Upper lobe of right lung (tissue), 1 donor: ENCODE measurements at regions not wholly inside any gene's neighbourhood (a gene's known extent, or its start where the extent isn't known, plus 50 kb on each side); places are given as distances from the start of the nearest gene placed in this dataset.

ENCODE experiments used
- ATAC-seq: fragments of 200-7000 bp; cut with Tn5 transposase; one replicate; pipeline ENCODE4 v1.9.1; 2020; ENCODE audit warnings: mild to moderate bottlenecking, moderate library complexity
- DNase-seq: peaks from one replicate; pipeline ENCODE4 v3.0.0-alpha.2; 2020
- H3K27ac ChIP-seq: fragments of 200-600 bp; one replicate; pipeline ENCODE4 v1.8.0; 2022
- H3K27me3 ChIP-seq: fragments of 200-600 bp; one replicate; pipeline ENCODE4 v1.8.0; 2022; ENCODE audit warnings: mild to moderate bottlenecking
- H3K36me3 ChIP-seq: fragments of 200-600 bp; one replicate; pipeline ENCODE4 v1.8.0; 2022
- H3K4me1 ChIP-seq: fragments of 200-600 bp; one replicate; pipeline ENCODE4 v1.8.0; 2022
- H3K4me3 ChIP-seq: fragments of 200-600 bp; one replicate; pipeline ENCODE4 v1.8.0; 2022; ENCODE audit warnings: mild to moderate bottlenecking
- H3K9me3 ChIP-seq: fragments of 200-600 bp; one replicate; pipeline ENCODE4 v1.8.0; 2022
- CTCF ChIP-seq: fragments of 200-600 bp; IDR thresholded peaks from one replicate; pipeline ENCODE4 v1.8.0; 2022; ENCODE audit warnings: antibody characterized with exemption
- intact Hi-C: fragments of 100-400 bp; cut with DNase I; formaldehyde crosslinking; loops from one replicate; pipeline ENCODE4 v1.11.0; 2022
- donor health status: DM: no; HTN: yes; CAD: no; lungs with severe emphysema.

DNA sequence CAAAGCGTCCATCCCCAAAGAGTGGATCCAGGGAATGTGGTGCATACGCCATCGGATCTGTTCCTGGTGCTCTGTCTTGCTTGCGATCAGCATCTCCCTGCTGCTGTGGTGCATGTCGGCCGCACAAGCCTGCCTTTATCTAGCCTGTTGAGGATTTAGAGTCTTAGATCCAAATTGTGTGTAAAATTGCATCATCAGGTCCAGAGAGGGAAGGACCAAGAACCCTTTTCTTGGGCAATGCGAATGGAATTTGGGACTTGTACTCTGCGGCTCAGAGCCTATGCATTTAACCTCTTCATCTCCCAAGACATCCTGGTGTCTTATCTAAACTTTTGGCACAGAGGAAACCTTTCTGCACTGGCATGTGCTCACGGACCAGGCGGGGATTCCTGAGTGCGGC lies 1238.7 kb downstream of the TBC1D22A start:
- H3K36me3 ChIP-seq, result no peaks in the 10 kb centered on the region

GRCh38 chr22:47997612-47998011 lies 1235.2 kb downstream of the TBC1D22A start:
- no peak for ATAC-seq
- no peak for TF ChIP-seq CTCF
- no peaks in the 10 kb centered on the region for H3K4me1 ChIP-seq
- H3K4me3 ChIP-seq, result no peak overlapping the region
- DNase-seq, result no peak
- no peaks in the 10 kb centered on the region for H3K9me3 ChIP-seq
- no peak overlapping the region for H3K27ac ChIP-seq
- intact Hi-C loops, result no loop called here
- no peaks in the 10 kb centered on the region for H3K36me3 ChIP-seq
- H3K27me3 ChIP-seq, result no peaks in the 10 kb centered on the region

More for the DNA sequence above, 1238.7 kb downstream of the TBC1D22A start:
- no peak for ATAC-seq
- no peak for TF ChIP-seq CTCF
- no peak for DNase-seq
- intact Hi-C loops, result no loop called here
- Histone ChIP-seq H3K9me3 (no peaks in the 10 kb centered on the region), H3K4me3 (no peak overlapping the region), H3K27ac (no peak overlapping the region), H3K4me1 (no peaks in the 10 kb centered on the region), H3K27me3 (no peaks in the 10 kb centered on the region)

DNA sequence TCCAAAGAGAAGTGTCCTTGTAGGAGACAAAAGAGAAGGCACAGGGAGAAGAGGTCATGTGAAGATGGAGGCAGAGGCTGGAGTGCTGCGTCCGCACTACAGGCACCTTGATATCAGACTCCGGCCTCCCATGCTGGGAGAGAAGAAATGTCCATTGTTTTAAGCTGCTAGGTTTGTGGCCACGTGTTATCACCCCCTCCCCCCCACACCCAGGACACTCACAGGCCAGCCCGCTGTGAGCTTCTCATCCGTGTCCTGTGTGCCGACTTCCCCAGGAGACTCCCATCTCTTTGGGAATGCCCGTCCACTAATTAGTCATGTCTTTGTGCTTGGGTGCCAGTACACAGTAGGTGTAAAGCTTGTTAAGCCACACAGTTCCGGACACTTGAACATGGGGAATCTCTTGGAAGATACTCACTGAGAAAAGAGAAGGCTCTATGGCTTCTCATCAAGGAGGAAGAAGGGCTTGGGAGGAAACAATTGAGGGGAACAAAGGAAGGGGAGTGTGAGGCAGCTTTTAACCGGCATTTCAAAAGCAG lies 1234.7 kb downstream of the TBC1D22A start:
- H3K9me3 ChIP-seq, result no peaks in the 10 kb centered on the region
- H3K4me1 ChIP-seq, result no peaks in the 10 kb centered on the region
- H3K27ac ChIP-seq, result no peak overlapping the region
- TF ChIP-seq CTCF, result no peak
- no peaks in the 10 kb centered on the region for H3K36me3 ChIP-seq
- no peak for DNase-seq
- ATAC-seq, result no peak
- intact Hi-C loops, result no loop called here
- H3K27me3 ChIP-seq, result peaks cover 4% of the 10 kb centered on the region
- no peak overlapping the region for H3K4me3 ChIP-seq

DNA sequence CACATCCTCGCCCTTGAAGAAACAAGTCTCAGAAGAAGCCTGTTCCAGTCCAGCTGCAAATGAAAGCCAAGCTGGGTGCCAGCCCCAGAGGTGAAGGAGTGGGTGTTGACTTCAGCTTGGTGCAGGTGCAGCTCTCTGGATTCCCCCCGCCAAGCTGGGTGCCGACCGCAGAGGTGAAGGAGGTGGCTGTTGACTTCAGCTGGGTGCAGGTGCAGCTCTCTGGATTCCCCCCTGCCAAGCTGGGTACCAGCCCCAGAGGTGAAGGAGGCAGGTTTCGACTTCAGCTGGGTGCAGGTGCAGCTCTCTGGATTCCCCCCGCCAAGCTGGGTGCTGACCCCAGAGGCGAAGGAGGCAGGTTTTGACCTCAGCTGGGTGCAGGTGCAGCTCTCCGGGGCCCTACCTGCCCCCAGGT lies 1234.0 kb downstream of the TBC1D22A start:
- intact Hi-C loops, result no loop called here
- ATAC-seq (no peak), DNase-seq (no peak)
- peaks cover 4% of the 10 kb centered on the region for H3K27me3 ChIP-seq
- TF ChIP-seq CTCF, result no peak
- no peaks in the 10 kb centered on the region for H3K9me3 ChIP-seq
- H3K4me3 ChIP-seq, result no peak overlapping the region
- no peak overlapping the region for H3K27ac ChIP-seq
- H3K36me3 ChIP-seq, result no peaks in the 10 kb centered on the region
- H3K4me1 ChIP-seq, result no peaks in the 10 kb centered on the region

- Histone ChIP-seq H3K27ac (no peak overlapping the region), H3K9me3 (no peaks in the 10 kb centered on the region), H3K27me3 (peaks cover 4% of the 10 kb centered on the region), H3K4me1 (no peaks in the 10 kb centered on the region), H3K36me3 (no peaks in the 10 kb centered on the region), H3K4me3 (no peak overlapping the region)
- ATAC-seq (peak; percentile 15), DNase-seq (no peak)
- intact Hi-C loops, result no loop called here
- no peak for TF ChIP-seq CTCF
These were observed 1233.3 kb downstream of the TBC1D22A start for GRCh38 chr22:47995718-47996117.

DNA sequence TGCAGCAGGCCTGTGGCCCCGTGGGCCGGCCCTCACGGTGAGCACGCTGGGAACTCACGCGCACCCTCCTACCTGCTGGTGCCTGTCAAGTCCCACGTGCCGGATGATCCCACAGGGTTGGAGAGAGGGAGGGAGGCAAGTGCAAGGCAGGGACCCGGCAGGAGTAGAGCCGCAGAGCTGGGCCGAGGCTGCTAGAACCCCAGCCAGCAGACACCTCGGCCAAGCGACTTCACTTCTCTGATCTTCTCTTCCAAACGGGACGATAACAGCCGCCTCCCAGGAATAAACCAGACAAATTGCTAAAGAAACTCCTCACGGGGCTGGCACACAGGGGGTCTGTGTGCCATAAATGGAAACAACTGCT lies 1232.8 kb downstream of the TBC1D22A start:
- H3K9me3 ChIP-seq, result no peaks in the 10 kb centered on the region
- ATAC-seq (no peak), DNase-seq (no peak)
- intact Hi-C loops, result no loop called here
- no peak overlapping the region for H3K27ac ChIP-seq
- TF ChIP-seq CTCF, result no peak
- no peak overlapping the region for H3K4me3 ChIP-seq
- H3K27me3 ChIP-seq, result peaks cover 4% of the 10 kb centered on the region
- H3K36me3 ChIP-seq, result no peaks in the 10 kb centered on the region
- H3K4me1 ChIP-seq, result no peaks in the 10 kb centered on the region
